ENCODE measurements at regions not wholly inside any gene's neighbourhood (a gene's known extent, or its start where the extent isn't known, plus 50 kb on each side); places are given as distances from the start of the nearest gene placed in this dataset.

DNA sequence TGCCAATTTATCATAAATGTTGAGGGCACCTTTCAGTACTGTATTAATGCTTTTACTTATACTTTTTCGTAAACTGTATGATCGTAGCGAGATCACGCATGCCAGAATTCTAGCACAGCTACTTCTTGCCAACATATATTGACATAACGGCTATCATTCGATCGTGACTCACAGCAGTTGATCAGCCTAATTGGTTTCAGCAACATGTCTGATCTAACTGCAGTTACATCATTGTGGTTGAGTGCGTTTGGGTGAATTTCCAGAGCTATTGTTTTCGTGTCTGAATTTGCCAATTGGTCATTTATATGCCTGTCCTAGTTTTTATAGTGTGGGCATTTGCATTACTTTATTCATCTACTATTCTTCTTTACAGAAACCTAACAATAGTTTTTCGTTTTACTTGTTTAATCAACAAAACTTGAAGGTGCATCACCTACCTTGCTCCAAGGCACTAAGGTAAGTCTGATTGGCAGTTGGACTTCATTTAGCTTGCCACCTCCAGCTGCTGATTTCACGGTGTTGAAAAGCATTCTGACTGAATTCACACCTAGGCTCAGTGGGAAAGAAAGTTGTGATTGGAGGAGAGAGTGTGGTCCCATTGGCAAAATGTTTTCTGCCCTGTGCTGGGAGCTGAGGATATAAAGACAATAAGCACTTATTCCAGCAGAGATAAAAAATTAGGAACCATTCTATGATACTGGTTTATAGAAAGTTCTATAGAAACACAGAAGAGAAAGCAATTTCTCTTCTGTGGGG lies 120.9 kb upstream of the RGMA start:
- Histone ChIP-seq H3K9ac (no peak overlapping the region), H4K20me1 (ENCODE audit: insufficient read depth) (no peaks in the 10 kb centered on the region), H3F3A (replicated peaks; ENCODE audit: insufficient read depth) (no peaks in the 10 kb centered on the region), H2AFZ (ENCODE audit: low read depth) (no peak overlapping the region), H3K4me3 (ENCODE audit: low read depth in 2 of 2, low read length in 1 of 2) (no peak overlapping the region), H3K9me3 (no peaks in the 10 kb centered on the region), H3K4me2 (no peak overlapping the region), H3K27ac (ENCODE audit: low read depth in 2 of 2, low read length in 1 of 2) (no peak overlapping the region), H3K27me3 (ENCODE audit: insufficient read depth) (no peaks in the 10 kb centered on the region), H3K36me3 (replicated peaks in 1 of 2; ENCODE audit: control insufficient read depth in 1 of 2, insufficient read depth in 2 of 2, low read length in 1 of 2) (no peaks in the 10 kb centered on the region), H3K9me2 (no peaks in the 10 kb centered on the region), H3K79me2 (ENCODE audit: insufficient read depth) (no peaks in the 10 kb centered on the region), H3K4me1 (ENCODE audit: control insufficient read depth in 1 of 2, insufficient read depth in 2 of 2, low read depth in 1 of 2, low read length in 1 of 2) (no peaks in the 10 kb centered on the region)
- TF ChIP-seq, protein P1, sequence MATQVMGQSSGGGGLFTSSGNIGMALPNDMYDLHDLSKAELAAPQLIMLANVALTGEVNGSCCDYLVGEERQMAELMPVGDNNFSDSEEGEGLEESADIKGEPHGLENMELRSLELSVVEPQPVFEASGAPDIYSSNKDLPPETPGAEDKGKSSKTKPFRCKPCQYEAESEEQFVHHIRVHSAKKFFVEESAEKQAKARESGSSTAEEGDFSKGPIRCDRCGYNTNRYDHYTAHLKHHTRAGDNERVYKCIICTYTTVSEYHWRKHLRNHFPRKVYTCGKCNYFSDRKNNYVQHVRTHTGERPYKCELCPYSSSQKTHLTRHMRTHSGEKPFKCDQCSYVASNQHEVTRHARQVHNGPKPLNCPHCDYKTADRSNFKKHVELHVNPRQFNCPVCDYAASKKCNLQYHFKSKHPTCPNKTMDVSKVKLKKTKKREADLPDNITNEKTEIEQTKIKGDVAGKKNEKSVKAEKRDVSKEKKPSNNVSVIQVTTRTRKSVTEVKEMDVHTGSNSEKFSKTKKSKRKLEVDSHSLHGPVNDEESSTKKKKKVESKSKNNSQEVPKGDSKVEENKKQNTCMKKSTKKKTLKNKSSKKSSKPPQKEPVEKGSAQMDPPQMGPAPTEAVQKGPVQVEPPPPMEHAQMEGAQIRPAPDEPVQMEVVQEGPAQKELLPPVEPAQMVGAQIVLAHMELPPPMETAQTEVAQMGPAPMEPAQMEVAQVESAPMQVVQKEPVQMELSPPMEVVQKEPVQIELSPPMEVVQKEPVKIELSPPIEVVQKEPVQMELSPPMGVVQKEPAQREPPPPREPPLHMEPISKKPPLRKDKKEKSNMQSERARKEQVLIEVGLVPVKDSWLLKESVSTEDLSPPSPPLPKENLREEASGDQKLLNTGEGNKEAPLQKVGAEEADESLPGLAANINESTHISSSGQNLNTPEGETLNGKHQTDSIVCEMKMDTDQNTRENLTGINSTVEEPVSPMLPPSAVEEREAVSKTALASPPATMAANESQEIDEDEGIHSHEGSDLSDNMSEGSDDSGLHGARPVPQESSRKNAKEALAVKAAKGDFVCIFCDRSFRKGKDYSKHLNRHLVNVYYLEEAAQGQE (IDR thresholded peaks at IDR 0.05; ENCODE audit: low read depth, low read length), result no peak
- TF ChIP-seq EZH2phosphoT487 (IDR thresholded peaks at IDR 0.05; ENCODE audit: borderline replicate concordance, low read depth) (no peak), MXI1 (IDR thresholded peaks at IDR 0.05; ENCODE audit: low read depth, low read length) (no peak), TEAD4 (IDR thresholded peaks at IDR 0.05; ENCODE audit: borderline replicate concordance, insufficient read depth) (no peak), RAD21 (IDR thresholded peaks at IDR 0.05; ENCODE audit: low read length) (no peak), ELF1 (IDR thresholded peaks at IDR 0.05) (no peak), SIN3A (IDR thresholded peaks at IDR 0.05; ENCODE audit: borderline replicate concordance, low read depth, low read length) (no peak)
- TF ChIP-seq, protein P2, sequence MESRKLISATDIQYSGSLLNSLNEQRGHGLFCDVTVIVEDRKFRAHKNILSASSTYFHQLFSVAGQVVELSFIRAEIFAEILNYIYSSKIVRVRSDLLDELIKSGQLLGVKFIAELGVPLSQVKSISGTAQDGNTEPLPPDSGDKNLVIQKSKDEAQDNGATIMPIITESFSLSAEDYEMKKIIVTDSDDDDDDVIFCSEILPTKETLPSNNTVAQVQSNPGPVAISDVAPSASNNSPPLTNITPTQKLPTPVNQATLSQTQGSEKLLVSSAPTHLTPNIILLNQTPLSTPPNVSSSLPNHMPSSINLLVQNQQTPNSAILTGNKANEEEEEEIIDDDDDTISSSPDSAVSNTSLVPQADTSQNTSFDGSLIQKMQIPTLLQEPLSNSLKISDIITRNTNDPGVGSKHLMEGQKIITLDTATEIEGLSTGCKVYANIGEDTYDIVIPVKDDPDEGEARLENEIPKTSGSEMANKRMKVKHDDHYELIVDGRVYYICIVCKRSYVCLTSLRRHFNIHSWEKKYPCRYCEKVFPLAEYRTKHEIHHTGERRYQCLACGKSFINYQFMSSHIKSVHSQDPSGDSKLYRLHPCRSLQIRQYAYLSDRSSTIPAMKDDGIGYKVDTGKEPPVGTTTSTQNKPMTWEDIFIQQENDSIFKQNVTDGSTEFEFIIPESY (IDR thresholded peaks at IDR 0.05; ENCODE audit: borderline replicate concordance, low read depth), result no peak
- CTCF ChIA-PET, result no interaction called here
- DNase-seq, result no peak
- POLR2A ChIA-PET, result no interaction called here
- 49% methylated on average over 11 of the region's 11 CpGs for WGBS (ENCODE audit: low lambda C conversion rate)

DNA sequence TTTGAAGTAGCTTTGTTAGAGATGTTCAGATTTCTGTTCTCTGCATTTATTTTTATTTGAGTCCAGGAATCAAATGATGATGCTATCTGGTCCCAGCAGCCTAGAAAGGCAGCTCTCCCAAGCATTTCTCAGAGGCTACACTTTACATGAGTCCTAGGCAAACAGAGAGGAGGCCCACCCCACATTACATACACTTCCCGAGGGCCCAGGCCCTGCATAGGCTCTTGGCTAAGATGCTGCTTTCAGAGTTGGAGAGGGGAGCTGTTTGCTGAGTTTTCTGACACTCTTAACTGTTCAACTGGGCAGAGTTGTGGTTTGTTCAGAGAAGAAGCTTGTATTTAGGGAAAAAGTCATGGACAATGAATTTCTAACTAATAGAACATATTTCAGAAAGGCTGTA lies 117.9 kb upstream of the RGMA start:
- Histone ChIP-seq H3K4me3 (ENCODE audit: low read depth in 2 of 2, low read length in 1 of 2) (no peak overlapping the region), H3F3A (replicated peaks; ENCODE audit: insufficient read depth) (no peaks in the 10 kb centered on the region), H3K4me1 (ENCODE audit: control insufficient read depth in 1 of 2, insufficient read depth in 2 of 2, low read depth in 1 of 2, low read length in 1 of 2) (no peaks in the 10 kb centered on the region), H3K9me3 (no peaks in the 10 kb centered on the region), H3K27me3 (ENCODE audit: insufficient read depth) (no peaks in the 10 kb centered on the region), H3K36me3 (replicated peaks in 1 of 2; ENCODE audit: control insufficient read depth in 1 of 2, insufficient read depth in 2 of 2, low read length in 1 of 2) (no peaks in the 10 kb centered on the region), H3K9ac (no peak overlapping the region), H4K20me1 (ENCODE audit: insufficient read depth) (no peaks in the 10 kb centered on the region), H3K79me2 (ENCODE audit: insufficient read depth) (no peaks in the 10 kb centered on the region), H3K9me2 (no peaks in the 10 kb centered on the region), H3K4me2 (no peak overlapping the region), H2AFZ (ENCODE audit: low read depth) (no peak overlapping the region), H3K27ac (ENCODE audit: low read depth in 2 of 2, low read length in 1 of 2) (no peak overlapping the region)
- DNase-seq, result no peak
- CTCF ChIA-PET, result interaction anchor here (1.0 to 1.3 kb wide), 2 partner anchors 120 to 913 kb away, joined by 3 to 5 read pairs; no protein-coding TSS in a partner anchor
- POLR2A ChIA-PET, result no interaction called here
- WGBS (ENCODE audit: low lambda C conversion rate), result 10% methylated on average over 1 of the region's 1 CpG
- TF ChIP-seq FOXM1 (IDR thresholded peaks at IDR 0.05; ENCODE audit: low read depth), result no peak
- no peak for TF ChIP-seq SMC3 (IDR thresholded peaks at IDR 0.05; ENCODE audit: low read depth, low read length)
- TF ChIP-seq, protein P1 (IDR thresholded peaks at IDR 0.05; ENCODE audit: low read depth, low read length), result no peak
- TF ChIP-seq MEF2A (IDR thresholded peaks at IDR 0.05; ENCODE audit: borderline replicate concordance, low read depth), result no peak
- no peak for TF ChIP-seq SIN3A (IDR thresholded peaks at IDR 0.05; ENCODE audit: borderline replicate concordance, low read depth, low read length)
- TF ChIP-seq EP300 (IDR thresholded peaks at IDR 0.05; ENCODE audit: borderline replicate concordance in 1 of 2, low read depth in 1 of 2, low read length in 1 of 2), result no peak
- TF ChIP-seq CHD2 (IDR thresholded peaks at IDR 0.05; ENCODE audit: low read length, partially characterized antibody), result no peak
- TF ChIP-seq GABPA (IDR thresholded peaks at IDR 0.05; ENCODE audit: low read depth), result no peak
- TF ChIP-seq TEAD4 (IDR thresholded peaks at IDR 0.05; ENCODE audit: borderline replicate concordance, insufficient read depth), result no peak
- no peak for TF ChIP-seq GATA2 (CRISPR knock-in tag; IDR thresholded peaks at IDR 0.05)
- TF ChIP-seq NFIC (IDR thresholded peaks at IDR 0.05; ENCODE audit: borderline replicate concordance), result no peak
- TF ChIP-seq ELF1 (IDR thresholded peaks at IDR 0.05), result no peak

All from SK-N-SH (cell line).